ENCODE measurements at regions not wholly inside any gene's neighbourhood (a gene's known extent, or its start where the extent isn't known, plus 50 kb on each side); places are given as distances from the start of the nearest gene placed in this dataset.

DNA sequence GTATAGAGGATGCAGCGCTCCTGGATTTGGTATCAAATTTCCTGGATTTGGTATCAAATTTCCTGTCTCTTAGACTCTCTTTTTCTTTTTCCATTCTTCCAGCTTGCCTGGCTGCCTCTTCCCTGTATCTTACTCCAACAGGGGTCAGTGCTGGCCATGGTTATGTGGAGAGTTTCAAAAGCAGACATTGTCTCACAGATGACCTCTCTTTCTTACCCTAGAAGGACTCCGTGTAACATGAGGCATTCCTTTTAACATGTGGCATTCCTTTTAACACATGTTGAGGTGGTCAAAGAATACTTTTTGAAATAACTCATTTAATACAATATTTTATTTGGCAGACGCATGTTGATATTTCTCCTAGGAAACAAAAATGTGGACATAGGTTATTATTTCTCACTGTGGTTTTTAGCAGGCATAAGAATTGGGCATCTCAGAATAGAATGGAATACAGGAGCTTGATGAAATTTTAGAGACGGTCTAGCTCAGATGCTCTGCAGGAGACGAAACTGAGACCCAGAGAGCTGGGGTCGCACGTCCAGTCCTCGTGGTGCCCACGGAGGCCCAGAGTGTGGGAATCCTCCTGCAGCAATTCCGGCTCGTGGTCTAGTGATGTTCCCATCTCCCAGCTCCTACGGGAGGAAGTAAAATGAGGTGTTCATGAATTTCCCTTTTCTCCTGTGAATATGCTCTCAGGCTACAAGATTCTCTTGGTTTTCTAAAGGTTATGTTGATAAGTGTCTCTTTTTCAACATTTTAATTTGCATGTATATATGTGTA is 59.6 kb upstream of the PITRM1 start:
- no peak for TF ChIP-seq EZH2 (IDR thresholded peaks at IDR 0.05; ENCODE audit: borderline replicate concordance, insufficient read depth, low read depth, low read length, poor library complexity, severe bottlenecking)
- TF ChIP-seq, protein P1, sequence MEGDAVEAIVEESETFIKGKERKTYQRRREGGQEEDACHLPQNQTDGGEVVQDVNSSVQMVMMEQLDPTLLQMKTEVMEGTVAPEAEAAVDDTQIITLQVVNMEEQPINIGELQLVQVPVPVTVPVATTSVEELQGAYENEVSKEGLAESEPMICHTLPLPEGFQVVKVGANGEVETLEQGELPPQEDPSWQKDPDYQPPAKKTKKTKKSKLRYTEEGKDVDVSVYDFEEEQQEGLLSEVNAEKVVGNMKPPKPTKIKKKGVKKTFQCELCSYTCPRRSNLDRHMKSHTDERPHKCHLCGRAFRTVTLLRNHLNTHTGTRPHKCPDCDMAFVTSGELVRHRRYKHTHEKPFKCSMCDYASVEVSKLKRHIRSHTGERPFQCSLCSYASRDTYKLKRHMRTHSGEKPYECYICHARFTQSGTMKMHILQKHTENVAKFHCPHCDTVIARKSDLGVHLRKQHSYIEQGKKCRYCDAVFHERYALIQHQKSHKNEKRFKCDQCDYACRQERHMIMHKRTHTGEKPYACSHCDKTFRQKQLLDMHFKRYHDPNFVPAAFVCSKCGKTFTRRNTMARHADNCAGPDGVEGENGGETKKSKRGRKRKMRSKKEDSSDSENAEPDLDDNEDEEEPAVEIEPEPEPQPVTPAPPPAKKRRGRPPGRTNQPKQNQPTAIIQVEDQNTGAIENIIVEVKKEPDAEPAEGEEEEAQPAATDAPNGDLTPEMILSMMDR (IDR thresholded peaks at IDR 0.05) = no peak
- intact Hi-C loops (cut with micrococcal nuclease) = no loop called here
- Histone ChIP-seq H2AFZ (ENCODE audit: insufficient read depth, low read depth, low read length, poor library complexity, severe bottlenecking) (no peak overlapping the region), H3K4me2 (replicated peaks; ENCODE audit: low read depth, low read length, poor library complexity, severe bottlenecking) (no peak overlapping the region), H3K4me1 (ENCODE audit: control insufficient read depth in 2 of 2, insufficient read depth in 2 of 2, low read length in 2 of 2) (no peaks in the 10 kb centered on the region), H3K79me2 (ENCODE audit: control insufficient read depth, insufficient read depth, low read length) (no peaks in the 10 kb centered on the region), H3K36me3 (replicated peaks in 1 of 2; ENCODE audit: control extremely low read depth in 1 of 2, control insufficient read depth in 1 of 2, extremely low read depth in 1 of 2, insufficient read depth in 2 of 2, low read length in 1 of 2) (no peaks in the 10 kb centered on the region), H3K27me3 (replicated peaks in 1 of 4; ENCODE audit: control extremely low read depth in 1 of 4, control insufficient read depth in 3 of 4, insufficient read depth in 4 of 4, low read length in 3 of 4) (peaks cover 0 to 9% (median 0%) of the 10 kb centered on the region in 4 experiments), H3K9ac (ENCODE audit: low read length) (no peak overlapping the region), H4K20me1 (ENCODE audit: control insufficient read depth, insufficient read depth, low read length, poor library complexity, severe bottlenecking) (no peaks in the 10 kb centered on the region), H3K27ac (ENCODE audit: low read length in 2 of 2) (no peak overlapping the region), H3K4me3 (ENCODE audit: control extremely low read depth in 1 of 5, extremely low read depth in 1 of 5, insufficient read depth in 1 of 5, low read depth in 2 of 5, low read length in 4 of 5) (no peak overlapping the region), H3K9me3 (ENCODE audit: control extremely low read depth in 1 of 3, control insufficient read depth in 2 of 3, insufficient read depth in 1 of 3, low read length in 2 of 3) (peaks cover 0 to 3% (median 0%) of the 10 kb centered on the region in 3 donors)
- Mint-ChIP-seq H3K4me3 (no peak overlapping the region), H3K27ac (no peak overlapping the region), H3K27me3 (peaks cover 3% of the 10 kb centered on the region), H3K9me3 (ENCODE audit: insufficient read depth) (no peaks in the 10 kb centered on the region), H3K4me1 (peaks cover 2% of the 10 kb centered on the region)
- ATAC-seq (ENCODE audit: low read depth) (no peak), DNase-seq (no peak)
- POLR2A ChIA-PET = no interaction called here
- 94% methylated on average over 2 of the region's 12 CpGs for WGBS (ENCODE audit: insufficient coverage)
- CTCF ChIA-PET = interaction anchor here (1.0 kb wide), 1 partner anchor 1534 kb away, joined by 4 read pairs; no protein-coding TSS in a partner anchor

DNA sequence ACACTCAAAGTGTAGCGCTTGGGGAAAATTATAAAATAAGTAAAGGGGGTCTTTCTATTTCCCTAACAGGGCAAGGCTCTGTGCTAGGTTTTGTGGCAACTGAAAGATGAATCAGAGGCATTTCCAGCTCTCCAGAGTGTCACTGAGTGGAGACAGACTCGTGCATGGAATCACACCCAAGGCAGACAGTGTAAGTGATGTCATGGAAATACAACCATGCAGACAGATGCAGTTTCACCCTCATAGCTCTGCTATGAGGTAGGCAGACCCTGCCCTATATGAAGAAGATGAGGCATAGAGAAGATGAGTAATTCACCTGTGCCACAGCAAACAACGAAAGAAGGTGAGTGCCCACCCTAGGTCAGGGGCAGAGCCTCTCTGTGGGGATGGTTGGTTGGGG is 57.2 kb upstream of the PITRM1 start:
- ChIA-PET POLR2A (no interaction called here), CTCF (no interaction called here)
- peaks cover 0 to 3% (median 0%) of the 10 kb centered on the region in 3 donors for H3K9me3 ChIP-seq (ENCODE audit: control extremely low read depth in 1 of 3, control insufficient read depth in 2 of 3, insufficient read depth in 1 of 3, low read length in 2 of 3)
- H3K4me3 ChIP-seq (ENCODE audit: control extremely low read depth in 1 of 5, extremely low read depth in 1 of 5, insufficient read depth in 1 of 5, low read depth in 2 of 5, low read length in 4 of 5) = no peak overlapping the region
- H3K4me3 Mint-ChIP-seq = no peak overlapping the region
- ATAC-seq (ENCODE audit: low read depth) (no peak), DNase-seq (no peak)
- no peak overlapping the region for H3K27ac ChIP-seq (ENCODE audit: low read length in 2 of 2)
- no peak overlapping the region for H2AFZ ChIP-seq (ENCODE audit: insufficient read depth, low read depth, low read length, poor library complexity, severe bottlenecking)
- H3K4me1 ChIP-seq (ENCODE audit: control insufficient read depth in 2 of 2, insufficient read depth in 2 of 2, low read length in 2 of 2) = no peaks in the 10 kb centered on the region
- no peak for TF ChIP-seq EZH2 (IDR thresholded peaks at IDR 0.05; ENCODE audit: borderline replicate concordance, insufficient read depth, low read depth, low read length, poor library complexity, severe bottlenecking)
- TF ChIP-seq, protein P1 (IDR thresholded peaks at IDR 0.05) = no peak
- no peak overlapping the region for H3K4me2 ChIP-seq (replicated peaks; ENCODE audit: low read depth, low read length, poor library complexity, severe bottlenecking)
- peaks cover 0 to 9% (median 0%) of the 10 kb centered on the region in 4 experiments for H3K27me3 ChIP-seq (replicated peaks in 1 of 4; ENCODE audit: control extremely low read depth in 1 of 4, control insufficient read depth in 3 of 4, insufficient read depth in 4 of 4, low read length in 3 of 4)
- H3K9ac ChIP-seq (ENCODE audit: low read length) = no peak overlapping the region
- peaks cover 3% of the 10 kb centered on the region for H3K27me3 Mint-ChIP-seq
- H3K36me3 ChIP-seq (replicated peaks in 1 of 2; ENCODE audit: control extremely low read depth in 1 of 2, control insufficient read depth in 1 of 2, extremely low read depth in 1 of 2, insufficient read depth in 2 of 2, low read length in 1 of 2) = no peaks in the 10 kb centered on the region
- 77% methylated on average over 2 of the region's 3 CpGs for WGBS (ENCODE audit: insufficient coverage)
- H4K20me1 ChIP-seq (ENCODE audit: control insufficient read depth, insufficient read depth, low read length, poor library complexity, severe bottlenecking) = no peaks in the 10 kb centered on the region
- no peak overlapping the region for H3K27ac Mint-ChIP-seq
- no peaks in the 10 kb centered on the region for H3K79me2 ChIP-seq (ENCODE audit: control insufficient read depth, insufficient read depth, low read length)
- H3K4me1 Mint-ChIP-seq = peaks cover 2% of the 10 kb centered on the region
- H3K9me3 Mint-ChIP-seq (ENCODE audit: insufficient read depth) = no peaks in the 10 kb centered on the region
- intact Hi-C loops (cut with micrococcal nuclease) = no loop called here

Data from B cell (primary cell).